ENCODE measurements at regions not wholly inside any gene's neighbourhood (a gene's known extent, or its start where the extent isn't known, plus 50 kb on each side); places are given as distances from the start of the nearest gene placed in this dataset.

- H3K27me3 ChIP-seq = peaks cover 0 to 37% (median 6%) of the 10 kb centered on the region in 4 donors
- intact Hi-C loops (cut with DNase I) = no loop called here
- H3K4me3 ChIP-seq = no peak overlapping the region
- H3K9me3 ChIP-seq = no peaks in the 10 kb centered on the region
- peaks cover 9 to 36% (median 13%) of the 10 kb centered on the region in 3 donors for H3K4me1 ChIP-seq
- DNase-seq = no peak
- no peak for TF ChIP-seq POLR2A (IDR thresholded peaks at IDR 0.05)
- TF ChIP-seq, protein P1, sequence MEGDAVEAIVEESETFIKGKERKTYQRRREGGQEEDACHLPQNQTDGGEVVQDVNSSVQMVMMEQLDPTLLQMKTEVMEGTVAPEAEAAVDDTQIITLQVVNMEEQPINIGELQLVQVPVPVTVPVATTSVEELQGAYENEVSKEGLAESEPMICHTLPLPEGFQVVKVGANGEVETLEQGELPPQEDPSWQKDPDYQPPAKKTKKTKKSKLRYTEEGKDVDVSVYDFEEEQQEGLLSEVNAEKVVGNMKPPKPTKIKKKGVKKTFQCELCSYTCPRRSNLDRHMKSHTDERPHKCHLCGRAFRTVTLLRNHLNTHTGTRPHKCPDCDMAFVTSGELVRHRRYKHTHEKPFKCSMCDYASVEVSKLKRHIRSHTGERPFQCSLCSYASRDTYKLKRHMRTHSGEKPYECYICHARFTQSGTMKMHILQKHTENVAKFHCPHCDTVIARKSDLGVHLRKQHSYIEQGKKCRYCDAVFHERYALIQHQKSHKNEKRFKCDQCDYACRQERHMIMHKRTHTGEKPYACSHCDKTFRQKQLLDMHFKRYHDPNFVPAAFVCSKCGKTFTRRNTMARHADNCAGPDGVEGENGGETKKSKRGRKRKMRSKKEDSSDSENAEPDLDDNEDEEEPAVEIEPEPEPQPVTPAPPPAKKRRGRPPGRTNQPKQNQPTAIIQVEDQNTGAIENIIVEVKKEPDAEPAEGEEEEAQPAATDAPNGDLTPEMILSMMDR (IDR thresholded peaks at IDR 0.05) = no peak
- WGBS, 2 donors = 53 to 81% methylated on average over 11 of the region's 11 CpGs
- H3K36me3 ChIP-seq = no peaks in the 10 kb centered on the region
- peak overlapping the region in 2 of 4 donors; percentile 54 to 70 for H3K27ac ChIP-seq
Observed at GRCh38 chr15:98418122-98418521, 230.2 kb upstream of the IGF1R start.

DNA sequence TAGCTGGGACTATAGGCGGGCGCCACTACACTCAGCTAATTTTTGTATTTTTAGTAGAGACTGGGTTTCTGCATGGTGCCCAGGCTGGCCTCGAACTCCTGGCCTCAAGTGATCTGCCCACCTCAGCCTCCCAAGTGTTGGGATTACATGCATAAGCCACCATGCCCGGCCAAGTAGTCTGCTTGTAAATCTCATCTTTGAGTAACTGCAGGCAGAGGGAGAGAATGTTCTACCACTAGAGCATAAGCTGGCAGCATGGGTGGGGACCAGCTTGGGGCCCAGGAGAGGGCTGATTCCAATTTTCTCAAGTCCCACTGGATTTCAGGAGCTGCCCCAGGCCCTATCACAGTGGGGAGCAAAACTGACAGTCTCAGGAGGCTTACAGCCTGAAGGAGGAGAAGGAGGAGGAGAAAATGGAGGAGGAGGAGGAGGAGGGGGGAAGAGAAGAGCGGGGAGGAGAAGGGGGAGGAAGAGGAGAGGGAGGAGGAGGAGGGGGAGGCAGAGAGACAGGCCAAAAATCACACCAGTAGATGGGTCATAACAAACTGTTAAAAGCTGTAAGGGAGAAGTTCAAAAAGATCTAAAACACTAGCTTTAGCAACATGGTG is 229.1 kb upstream of the IGF1R start:
- Histone ChIP-seq H3K4me3 (no peak overlapping the region), H3K27ac (no peak overlapping the region), H3K4me1 (peaks cover 9 to 32% (median 13%) of the 10 kb centered on the region in 3 donors), H3K36me3 (no peaks in the 10 kb centered on the region), H3K27me3 (peaks cover 0 to 38% (median 6%) of the 10 kb centered on the region in 4 donors), H3K9me3 (no peaks in the 10 kb centered on the region)
- no peak for DNase-seq
- TF ChIP-seq POLR2A (IDR thresholded peaks at IDR 0.05) = no peak
- TF ChIP-seq, protein P1 (IDR thresholded peaks at IDR 0.05) = no peak
- intact Hi-C loops (cut with DNase I) = no loop called here
- WGBS, 2 donors = 62% methylated on average over 4 of the region's 5 CpGs; no CpG with 5 or more reads in 1 of the 2 donors

DNA sequence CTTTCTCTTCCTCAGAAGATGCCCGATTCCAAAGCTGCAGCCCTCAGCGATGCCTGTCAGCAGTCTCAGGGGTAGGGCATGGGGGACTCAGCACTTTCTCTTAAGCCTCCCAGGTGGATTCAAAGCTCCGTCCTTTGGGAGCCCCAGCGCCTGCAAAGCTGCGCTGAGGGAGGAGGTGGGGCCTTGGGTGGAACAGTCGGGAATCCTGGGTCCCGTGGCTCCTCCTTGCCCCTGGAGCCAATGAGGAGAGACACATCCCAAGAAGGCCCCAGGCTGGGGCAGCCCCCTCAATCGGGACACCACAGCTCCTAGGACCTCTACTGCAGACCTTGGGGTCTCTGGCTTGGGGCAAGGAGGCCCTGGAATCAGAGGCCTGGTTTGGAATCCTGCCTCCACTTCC is 227.5 kb upstream of the IGF1R start:
- no peak for TF ChIP-seq POLR2A (IDR thresholded peaks at IDR 0.05)
- TF ChIP-seq, protein P1 (IDR thresholded peaks at IDR 0.05) = no peak
- H3K9me3 ChIP-seq = no peaks in the 10 kb centered on the region
- WGBS, 2 donors = no CpG with 5 or more reads among the region's 8 CpGs

GRCh38 chr15:98421419-98422129 is 226.8 kb upstream of the IGF1R start:
- intact Hi-C loops (cut with DNase I) = loop anchor here (5.0 kb wide), 1 partner anchor 109 kb away; no protein-coding TSS in a partner anchor
- Histone ChIP-seq H3K4me3 (peak overlapping the region in 3 of 4 donors; percentile 24 to 51 (median 33)), H3K36me3 (no peaks in the 10 kb centered on the region), H3K4me1 (peaks cover 9 to 22% (median 13%) of the 10 kb centered on the region in 3 donors), H3K27me3 (peaks cover 0 to 56% (median 6%) of the 10 kb centered on the region in 4 donors), H3K27ac (no peak overlapping the region), H3K9me3 (no peaks in the 10 kb centered on the region)
- no peak for TF ChIP-seq POLR2A (IDR thresholded peaks at IDR 0.05)
- TF ChIP-seq, protein P1 (IDR thresholded peaks at IDR 0.05) = peak; percentile 88 to 99 (median 97)
- 0% methylated on average over 5 of the region's 62 CpGs; no CpG with 5 or more reads in 1 of the 2 donors for WGBS, 2 donors
- DNase-seq = no peak

More for the DNA sequence above, 227.5 kb upstream of the IGF1R start:
- DNase-seq = no peak
- H3K36me3 ChIP-seq = no peaks in the 10 kb centered on the region
- peak overlapping the region in 2 of 4 donors; percentile 18 to 33 for H3K4me3 ChIP-seq
- H3K27ac ChIP-seq = no peak overlapping the region
- peaks cover 0 to 49% (median 6%) of the 10 kb centered on the region in 4 donors for H3K27me3 ChIP-seq
- peaks cover 9 to 30% (median 13%) of the 10 kb centered on the region in 3 donors for H3K4me1 ChIP-seq
- intact Hi-C loops (cut with DNase I) = loop anchor here (5.0 kb wide), 1 partner anchor 109 kb away; no protein-coding TSS in a partner anchor

DNA sequence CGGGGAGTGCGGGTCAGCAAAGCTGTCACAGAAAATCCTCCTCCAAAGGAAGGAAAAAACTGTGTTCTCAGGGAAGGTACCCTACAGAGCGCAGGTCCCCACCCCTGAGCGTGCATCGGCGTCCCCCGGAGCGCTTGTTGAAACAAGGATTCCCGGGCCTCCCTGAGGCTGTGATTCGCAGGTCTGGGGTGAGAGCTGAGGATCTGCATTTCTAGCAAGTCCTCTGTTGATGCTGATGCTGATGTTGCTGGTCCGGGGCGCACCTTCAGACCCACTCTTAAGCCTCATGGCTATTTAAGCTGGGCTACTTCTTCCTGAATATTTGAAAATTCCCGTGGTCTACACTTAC is 226.2 kb upstream of the IGF1R start:
- Histone ChIP-seq H3K27ac (no peak overlapping the region), H3K4me1 (peaks cover 9 to 20% (median 13%) of the 10 kb centered on the region in 3 donors), H3K27me3 (peaks cover 0 to 62% (median 6%) of the 10 kb centered on the region in 4 donors), H3K4me3 (no peak overlapping the region), H3K9me3 (no peaks in the 10 kb centered on the region), H3K36me3 (no peaks in the 10 kb centered on the region)
- intact Hi-C loops (cut with DNase I) = loop anchor here (5.0 kb wide), 1 partner anchor 110 kb away; no protein-coding TSS in a partner anchor
- TF ChIP-seq, protein P1 (IDR thresholded peaks at IDR 0.05) = no peak
- TF ChIP-seq POLR2A (IDR thresholded peaks at IDR 0.05) = no peak
- DNase-seq = no peak
- 19% methylated on average over 7 of the region's 13 CpGs; no CpG with 5 or more reads in 1 of the 2 donors for WGBS, 2 donors

All from esophagus squamous epithelium (tissue), 5 donors.